Mesothelial cell of epicardium (in vitro differentiated cells): ENCODE measurements at regions not wholly inside any gene's neighbourhood (a gene's known extent, or its start where the extent isn't known, plus 50 kb on each side); places are given as distances from the start of the nearest gene placed in this dataset.
"Not testable (repeated sequence)": the region's sequence is repeated elsewhere in the genome, so short reads cannot be mapped to it uniquely, and the experiment has no call there.

Experiments
- DNase-seq, 2 experiments: peaks; one replicate each; pipeline ENCODE4 v3.0.0; 2021; ENCODE audit warnings: low spot score in 2 of 2; ENCODE audit not compliant: unreplicated experiment in 2 of 2
- H3K27ac Mint-ChIP-seq: 2 replicates; pipeline ENCODE4 v1.8.0; 2021; ENCODE audit warnings: mixed read lengths
- H3K27me3 Mint-ChIP-seq: 2 replicates; pipeline ENCODE4 v1.8.0; 2021; ENCODE audit warnings: low read depth, mixed read lengths
- H3K36me3 Mint-ChIP-seq: 2 replicates; pipeline ENCODE4 v1.8.0; 2021; ENCODE audit warnings: mixed read lengths
- H3K4me1 Mint-ChIP-seq: 2 replicates; pipeline ENCODE4 v1.8.0; 2021; ENCODE audit warnings: mixed read lengths
- H3K4me3 Mint-ChIP-seq: 2 replicates; pipeline ENCODE4 v1.8.0; 2021; ENCODE audit warnings: mild to moderate bottlenecking, moderate library complexity, mixed read lengths
- H3K9me3 Mint-ChIP-seq: 2 replicates; pipeline ENCODE4 v1.8.0; 2021; ENCODE audit warnings: mixed read lengths
- CTCF ChIP-seq: fragments of 200-600 bp; sonication (generic); IDR thresholded peaks from one replicate; pipeline ENCODE4 v1.5.0; 2021; ENCODE audit warnings: antibody characterized with exemption; ENCODE audit not compliant: unreplicated experiment

- Mint-ChIP-seq H3K27me3 (no peaks in the 10 kb centered on the region), H3K36me3 (no peaks in the 10 kb centered on the region), H3K9me3 (peaks cover 54% of the 10 kb centered on the region), H3K27ac (no peak overlapping the region), H3K4me1 (no peaks in the 10 kb centered on the region), H3K4me3 (no peak overlapping the region)
- no peak for DNase-seq
- TF ChIP-seq CTCF: no peak
Observed at GRCh38 chr4:187744911-187745310, 250.7 kb upstream of the ZFP42 start.

GRCh38 chr4:187750652-187751051 is 244.9 kb upstream of the ZFP42 start:
- not testable (repeated sequence) for H3K27me3 Mint-ChIP-seq, H3K27ac Mint-ChIP-seq, H3K4me1 Mint-ChIP-seq, DNase-seq, H3K36me3 Mint-ChIP-seq, H3K4me3 Mint-ChIP-seq
- peaks cover 56% of the 10 kb centered on the region for H3K9me3 Mint-ChIP-seq

GRCh38 chr4:187767158-187767557 is 228.4 kb upstream of the ZFP42 start:
- H3K4me1 Mint-ChIP-seq: no peaks in the 10 kb centered on the region
- no peaks in the 10 kb centered on the region for H3K36me3 Mint-ChIP-seq
- DNase-seq: no peak
- H3K9me3 Mint-ChIP-seq: no peaks in the 10 kb centered on the region
- H3K4me3 Mint-ChIP-seq: no peak overlapping the region
- TF ChIP-seq CTCF: no peak
- H3K27me3 Mint-ChIP-seq: no peaks in the 10 kb centered on the region
- H3K27ac Mint-ChIP-seq: no peak overlapping the region

- Mint-ChIP-seq H3K4me3 (no peak overlapping the region), H3K4me1 (no peaks in the 10 kb centered on the region), H3K9me3 (no peaks in the 10 kb centered on the region), H3K36me3 (no peaks in the 10 kb centered on the region), H3K27ac (no peak overlapping the region), H3K27me3 (no peaks in the 10 kb centered on the region)
- no peak for DNase-seq
- no peak for TF ChIP-seq CTCF
Observed at GRCh38 chr4:187767687-187768086, 227.9 kb upstream of the ZFP42 start.

- DNase-seq: no peak
- Mint-ChIP-seq H3K9me3 (no peaks in the 10 kb centered on the region), H3K27ac (no peak overlapping the region), H3K27me3 (no peaks in the 10 kb centered on the region), H3K4me1 (peaks cover 2% of the 10 kb centered on the region), H3K36me3 (no peaks in the 10 kb centered on the region), H3K4me3 (no peak overlapping the region)
- TF ChIP-seq CTCF: no peak
Observed at GRCh38 chr4:187770345-187770744, 225.2 kb upstream of the ZFP42 start.

GRCh38 chr4:187777954-187778353 is 217.6 kb upstream of the ZFP42 start:
- Mint-ChIP-seq H3K4me3 (no peak overlapping the region), H3K9me3 (peaks cover 11% of the 10 kb centered on the region), H3K36me3 (no peaks in the 10 kb centered on the region), H3K27me3 (no peaks in the 10 kb centered on the region), H3K27ac (no peak overlapping the region), H3K4me1 (peaks cover 2% of the 10 kb centered on the region)
- no peak for TF ChIP-seq CTCF
- no peak for DNase-seq
